Activated naive CD4-positive, alpha-beta T cell treated with anti-CD3 and anti-CD28 coated beads, Interleukin-2, amount 50 U/mL, for 16 hours (primary cell): ENCODE measurements at regions not wholly inside any gene's neighbourhood (a gene's known extent, or its start where the extent isn't known, plus 50 kb on each side); places are given as distances from the start of the nearest gene placed in this dataset.

Experiments
- DNase-seq: peaks from one replicate; pipeline ENCODE4 v3.0.0-alpha.2; 2020

- DNase-seq = peak; percentile 74
Observed at GRCh38 chr1:65687428-65688214, 105.1 kb upstream of the PDE4B start.

GRCh38 chr1:65688215-65688566 is 104.5 kb upstream of the PDE4B start:
- DNase-seq = no peak

DNA sequence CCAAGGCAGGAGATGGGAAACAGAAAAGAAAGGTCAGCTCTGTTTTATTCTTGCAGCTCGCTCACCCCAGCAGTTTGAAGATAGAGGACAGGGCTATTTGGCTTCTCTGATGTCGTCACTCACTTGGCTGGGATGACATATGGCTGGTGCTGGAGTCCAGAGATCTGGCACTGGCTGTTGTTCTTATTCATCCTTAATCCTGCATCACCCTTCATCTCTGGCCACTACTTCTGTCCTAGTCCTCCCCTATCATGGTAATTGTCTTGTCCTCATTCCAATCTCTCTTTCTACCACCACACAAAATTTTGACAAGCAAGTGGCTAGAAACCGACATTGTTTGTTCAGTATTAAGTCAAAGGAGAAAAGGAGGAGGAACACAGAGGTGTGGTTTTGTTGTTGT is 103.8 kb upstream of the PDE4B start:
- no peak for DNase-seq

GRCh38 chr1:65691152-65691900 is 101.4 kb upstream of the PDE4B start:
- no peak for DNase-seq

GRCh38 chr1:65691972-65692371 is 100.7 kb upstream of the PDE4B start:
- no peak for DNase-seq

- no peak for DNase-seq
Observed at GRCh38 chr1:65694126-65694525, 98.6 kb upstream of the PDE4B start.

- DNase-seq = no peak
Observed at GRCh38 chr1:65694933-65695332, 97.8 kb upstream of the PDE4B start.

GRCh38 chr1:65698590-65698989 is 94.1 kb upstream of the PDE4B start:
- DNase-seq = no peak

- no peak for DNase-seq
Observed at GRCh38 chr1:65703853-65704252, 88.8 kb upstream of the PDE4B start.

GRCh38 chr1:65704318-65704717 is 88.4 kb upstream of the PDE4B start:
- no peak for DNase-seq

DNA sequence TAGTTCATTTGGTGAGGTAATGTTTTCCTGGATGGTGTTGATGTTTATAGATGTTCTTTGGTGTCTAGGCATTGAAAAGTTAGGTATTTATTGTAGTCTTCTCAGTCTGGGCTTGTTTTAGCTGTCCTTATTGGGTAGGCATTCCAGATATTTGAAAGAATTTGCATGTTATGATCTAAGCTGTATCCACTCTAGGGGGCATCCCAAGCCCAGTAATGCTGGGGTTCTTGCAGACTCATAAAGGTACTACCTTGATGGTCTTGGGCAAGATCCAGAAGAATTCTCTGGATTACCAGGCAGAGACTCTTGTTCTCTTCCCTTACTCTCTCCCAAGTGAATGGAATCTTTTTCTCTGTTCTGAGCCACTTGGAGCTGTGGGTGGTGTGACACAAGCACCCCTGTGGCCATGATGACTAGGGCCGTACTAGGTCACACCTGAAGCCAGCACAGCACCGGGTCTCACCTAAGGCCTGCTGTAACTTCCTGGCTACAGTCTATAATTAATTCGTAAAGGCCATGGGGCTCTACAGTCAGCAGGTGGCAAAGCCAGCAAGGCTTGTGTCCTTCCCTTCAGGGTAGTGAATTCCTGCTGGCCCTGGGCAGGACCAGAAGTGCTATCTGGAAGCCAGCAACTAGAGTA is 74.8 kb upstream of the PDE4B start:
- no peak for DNase-seq

- no peak for DNase-seq
Observed at GRCh38 chr1:65719391-65719790, 73.3 kb upstream of the PDE4B start.

DNA sequence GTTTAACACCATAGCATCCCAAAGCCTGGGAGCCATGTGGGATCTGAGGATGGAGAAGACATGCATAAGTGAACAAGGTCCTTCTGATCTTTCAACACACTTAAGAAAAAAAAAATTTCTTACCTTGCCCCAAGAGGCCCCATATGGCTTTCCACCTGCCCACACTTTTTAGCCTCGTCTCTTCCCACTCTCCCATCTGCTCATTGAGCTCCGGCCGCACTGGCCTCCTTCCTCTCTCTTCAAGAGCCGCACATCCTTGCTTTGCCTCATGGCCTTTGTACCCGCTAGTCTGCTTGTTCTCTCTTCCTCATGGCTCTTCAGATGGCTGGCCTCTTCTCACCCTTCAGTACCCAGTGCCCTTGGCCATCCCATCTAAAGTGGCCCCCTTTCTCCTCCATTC is 70.2 kb upstream of the PDE4B start:
- no peak for DNase-seq

DNA sequence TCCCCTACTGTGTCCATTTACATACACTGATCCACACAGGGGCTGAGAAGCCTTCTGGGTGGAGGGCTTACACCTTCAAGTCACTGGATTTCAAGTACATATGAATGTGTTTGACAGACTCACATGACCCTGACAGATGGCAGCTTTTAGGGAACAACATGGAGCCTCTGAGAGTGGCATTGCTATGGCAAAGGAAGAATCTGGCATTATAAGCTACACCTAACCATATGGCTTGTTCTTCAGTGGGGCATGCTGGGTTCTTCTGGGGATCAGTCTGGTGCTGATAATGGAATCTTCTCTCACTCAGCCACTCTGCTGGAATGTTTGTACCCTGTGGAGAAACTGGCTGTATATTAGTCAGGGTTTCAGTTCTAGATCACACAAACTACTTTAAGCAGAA is 68.5 kb upstream of the PDE4B start:
- no peak for DNase-seq

DNA sequence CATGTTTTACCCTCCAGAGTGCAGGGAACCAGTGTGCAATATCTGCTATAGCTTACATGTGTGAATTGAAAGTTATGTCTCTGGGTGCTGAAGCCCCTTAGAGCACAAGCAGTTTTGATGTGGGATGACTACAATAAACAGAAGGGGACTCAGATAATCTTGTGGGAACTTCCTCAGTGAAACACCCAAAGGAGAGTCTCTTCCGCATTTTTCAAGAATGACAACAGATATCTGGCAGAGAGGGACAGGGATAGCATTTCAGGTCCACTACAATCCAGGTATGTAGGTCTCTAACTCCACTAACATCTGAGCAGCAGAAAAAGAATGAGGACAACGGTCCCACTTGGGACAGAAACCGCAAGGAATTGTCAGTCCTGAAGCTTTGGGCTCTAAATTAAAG is 67.6 kb upstream of the PDE4B start:
- DNase-seq = no peak

- DNase-seq = no peak
Observed at GRCh38 chr1:65728504-65728903, 64.2 kb upstream of the PDE4B start.

DNA sequence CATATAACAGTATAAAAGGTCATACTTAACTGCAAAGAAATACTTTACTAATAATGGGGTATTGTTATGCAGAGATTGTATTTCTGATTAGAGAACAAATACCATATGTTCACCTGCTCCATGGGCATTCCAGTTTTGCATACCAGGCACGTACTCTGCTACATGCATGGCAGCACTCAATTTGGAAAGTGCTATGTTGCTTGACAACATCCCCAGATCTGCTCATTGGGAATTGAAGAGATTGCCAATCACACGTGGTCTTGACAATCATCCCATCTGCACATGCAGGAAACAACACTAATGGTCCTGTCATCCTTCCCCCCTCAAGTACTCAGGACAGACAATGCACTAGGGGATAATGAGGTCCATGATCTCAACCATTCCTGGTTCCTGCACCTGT is 63.4 kb upstream of the PDE4B start:
- DNase-seq = no peak

GRCh38 chr1:65734979-65735378 is 57.7 kb upstream of the PDE4B start:
- DNase-seq = no peak

- no peak for DNase-seq
Observed at GRCh38 chr1:65741993-65742392, 50.7 kb upstream of the PDE4B start.
